Chondrocyte (in vitro differentiated cells): ENCODE measurements at regions not wholly inside any gene's neighbourhood (a gene's known extent, or its start where the extent isn't known, plus 50 kb on each side); places are given as distances from the start of the nearest gene placed in this dataset.

Experiments
- DNase-seq: peaks from one replicate; pipeline ENCODE4 v3.0.0; 2021; ENCODE audit warnings: mixed read lengths, low spot score
- H3K27ac Mint-ChIP-seq: one replicate; pipeline ENCODE4 v1.8.0; 2021; ENCODE audit warnings: mild to moderate bottlenecking, moderate library complexity, mixed read lengths; ENCODE audit not compliant: unreplicated experiment
- H3K27me3 Mint-ChIP-seq: 2 replicates; pipeline ENCODE4 v1.8.0; 2021; ENCODE audit warnings: low read depth, mixed read lengths
- H3K36me3 Mint-ChIP-seq: 2 replicates; pipeline ENCODE4 v1.8.0; 2021; ENCODE audit warnings: low read depth, mixed read lengths
- H3K4me1 Mint-ChIP-seq: 2 replicates; pipeline ENCODE4 v1.8.0; 2021; ENCODE audit warnings: low read depth, mild to moderate bottlenecking, mixed read lengths
- H3K4me3 Mint-ChIP-seq: one replicate; pipeline ENCODE4 v1.8.0; 2021; ENCODE audit warnings: mild to moderate bottlenecking, moderate library complexity, mixed read lengths; ENCODE audit not compliant: unreplicated experiment
- H3K9me3 Mint-ChIP-seq: 2 replicates; pipeline ENCODE4 v1.8.0; 2021; ENCODE audit warnings: low read depth, mixed read lengths
- TF ChIP-seq, protein P1 (sequence below): fragments of 200-600 bp; sonication (generic); IDR thresholded peaks from 2 replicates; pipeline ENCODE4 v1.5.0; 2021; ENCODE audit warnings: antibody characterized with exemption, mild to moderate bottlenecking, moderate library complexity

DNA sequence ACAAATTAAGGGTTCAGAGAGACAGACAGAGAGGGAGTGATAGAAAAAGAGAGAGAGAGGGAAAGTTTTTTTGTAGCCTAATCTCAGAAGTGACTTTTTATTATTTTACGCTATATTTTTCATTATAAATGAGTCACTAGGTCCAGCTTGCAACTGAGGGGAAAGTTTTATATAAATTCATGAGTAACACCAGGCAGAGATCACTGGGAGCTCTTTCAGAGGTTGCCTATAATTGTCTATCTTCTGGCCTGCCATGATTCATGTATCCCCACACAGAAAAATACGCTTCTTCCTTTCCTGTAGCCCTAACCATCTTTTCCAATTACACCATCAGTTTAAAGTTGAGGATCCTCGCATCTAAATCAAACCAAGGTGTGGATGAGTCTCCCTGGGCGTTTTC is 467.9 kb downstream of the SLITRK1 start:
- Mint-ChIP-seq H3K4me1 (no peaks in the 10 kb centered on the region), H3K27me3 (no peaks in the 10 kb centered on the region), H3K9me3 (peaks cover 4% of the 10 kb centered on the region), H3K4me3 (no peak overlapping the region), H3K36me3 (no peaks in the 10 kb centered on the region), H3K27ac (no peak overlapping the region)
- TF ChIP-seq, protein P1, sequence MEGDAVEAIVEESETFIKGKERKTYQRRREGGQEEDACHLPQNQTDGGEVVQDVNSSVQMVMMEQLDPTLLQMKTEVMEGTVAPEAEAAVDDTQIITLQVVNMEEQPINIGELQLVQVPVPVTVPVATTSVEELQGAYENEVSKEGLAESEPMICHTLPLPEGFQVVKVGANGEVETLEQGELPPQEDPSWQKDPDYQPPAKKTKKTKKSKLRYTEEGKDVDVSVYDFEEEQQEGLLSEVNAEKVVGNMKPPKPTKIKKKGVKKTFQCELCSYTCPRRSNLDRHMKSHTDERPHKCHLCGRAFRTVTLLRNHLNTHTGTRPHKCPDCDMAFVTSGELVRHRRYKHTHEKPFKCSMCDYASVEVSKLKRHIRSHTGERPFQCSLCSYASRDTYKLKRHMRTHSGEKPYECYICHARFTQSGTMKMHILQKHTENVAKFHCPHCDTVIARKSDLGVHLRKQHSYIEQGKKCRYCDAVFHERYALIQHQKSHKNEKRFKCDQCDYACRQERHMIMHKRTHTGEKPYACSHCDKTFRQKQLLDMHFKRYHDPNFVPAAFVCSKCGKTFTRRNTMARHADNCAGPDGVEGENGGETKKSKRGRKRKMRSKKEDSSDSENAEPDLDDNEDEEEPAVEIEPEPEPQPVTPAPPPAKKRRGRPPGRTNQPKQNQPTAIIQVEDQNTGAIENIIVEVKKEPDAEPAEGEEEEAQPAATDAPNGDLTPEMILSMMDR, result no peak
- no peak for DNase-seq

DNA sequence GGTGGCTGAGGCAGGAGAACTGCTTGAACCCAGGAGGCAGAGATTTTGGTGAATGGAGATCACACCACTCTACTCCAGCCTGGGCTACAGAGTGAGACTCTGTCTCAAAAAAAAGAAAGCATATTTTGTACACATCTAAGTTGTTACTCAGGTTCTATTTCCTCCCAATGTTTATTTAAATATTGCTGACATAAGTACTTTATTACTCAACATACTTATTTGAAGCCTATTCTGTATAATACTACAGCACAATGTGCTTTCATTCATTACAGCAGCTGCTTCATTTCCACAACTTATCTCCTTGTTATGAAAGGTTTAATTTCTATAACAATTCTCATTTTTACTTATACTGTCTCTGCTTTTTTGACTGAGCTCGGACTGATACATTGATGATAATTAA is 495.7 kb downstream of the SLITRK1 start:
- H3K36me3 Mint-ChIP-seq, result no peaks in the 10 kb centered on the region
- TF ChIP-seq, protein P1, result no peak
- H3K27ac Mint-ChIP-seq, result no peak overlapping the region
- no peaks in the 10 kb centered on the region for H3K27me3 Mint-ChIP-seq
- no peaks in the 10 kb centered on the region for H3K9me3 Mint-ChIP-seq
- H3K4me3 Mint-ChIP-seq, result no peak overlapping the region
- no peak for DNase-seq
- no peaks in the 10 kb centered on the region for H3K4me1 Mint-ChIP-seq

GRCh38 chr13:83378908-83379307 is 503.4 kb downstream of the SLITRK1 start:
- no peaks in the 10 kb centered on the region for H3K9me3 Mint-ChIP-seq
- H3K4me1 Mint-ChIP-seq, result peaks cover 7% of the 10 kb centered on the region
- H3K27ac Mint-ChIP-seq, result no peak overlapping the region
- TF ChIP-seq, protein P1, result no peak
- no peaks in the 10 kb centered on the region for H3K27me3 Mint-ChIP-seq
- no peak for DNase-seq
- no peaks in the 10 kb centered on the region for H3K36me3 Mint-ChIP-seq
- no peak overlapping the region for H3K4me3 Mint-ChIP-seq

GRCh38 chr13:83377491-83377890 is 504.8 kb downstream of the SLITRK1 start:
- Mint-ChIP-seq H3K4me3 (no peak overlapping the region), H3K27me3 (no peaks in the 10 kb centered on the region)

DNA sequence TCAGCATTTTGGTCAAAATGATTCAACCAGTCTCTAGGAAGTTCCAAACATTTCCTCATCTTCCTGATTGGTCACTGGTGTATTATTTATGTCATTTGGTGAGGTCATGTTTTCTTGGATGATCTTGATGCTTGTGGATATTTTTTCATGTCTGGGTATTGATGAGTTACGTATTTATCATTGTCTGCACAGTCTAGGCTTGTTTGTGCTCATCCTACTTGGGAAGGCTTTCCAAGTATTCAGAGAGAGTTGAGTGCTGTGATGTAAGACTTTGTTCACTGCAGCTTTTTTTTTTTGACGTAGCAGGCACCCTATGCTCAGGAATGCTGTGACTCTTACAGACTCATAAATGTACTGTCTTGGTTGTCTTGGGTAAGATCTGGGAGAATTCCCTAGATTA is 509.5 kb downstream of the SLITRK1 start:
- H3K4me1 Mint-ChIP-seq, result peaks cover 7% of the 10 kb centered on the region
- TF ChIP-seq, protein P1, result no peak
- peaks cover 16% of the 10 kb centered on the region for H3K9me3 Mint-ChIP-seq
- no peaks in the 10 kb centered on the region for H3K27me3 Mint-ChIP-seq
- no peak overlapping the region for H3K4me3 Mint-ChIP-seq
- H3K36me3 Mint-ChIP-seq, result no peaks in the 10 kb centered on the region
- no peak overlapping the region for H3K27ac Mint-ChIP-seq
- DNase-seq, result no peak

More at GRCh38 chr13:83377491-83377890, 504.8 kb downstream of the SLITRK1 start:
- TF ChIP-seq, protein P1, result no peak
- H3K4me1 Mint-ChIP-seq, result peaks cover 7% of the 10 kb centered on the region
- H3K36me3 Mint-ChIP-seq, result no peaks in the 10 kb centered on the region
- no peak for DNase-seq
- no peak overlapping the region for H3K27ac Mint-ChIP-seq
- H3K9me3 Mint-ChIP-seq, result peaks cover 7% of the 10 kb centered on the region
